ENCODE measurements at regions not wholly inside any gene's neighbourhood (a gene's known extent, or its start where the extent isn't known, plus 50 kb on each side); places are given as distances from the start of the nearest gene placed in this dataset.

GRCh38 chr2:37443082-37443481, 98.7 kb downstream of the QPCT start:
- TF ChIP-seq, protein P1, sequence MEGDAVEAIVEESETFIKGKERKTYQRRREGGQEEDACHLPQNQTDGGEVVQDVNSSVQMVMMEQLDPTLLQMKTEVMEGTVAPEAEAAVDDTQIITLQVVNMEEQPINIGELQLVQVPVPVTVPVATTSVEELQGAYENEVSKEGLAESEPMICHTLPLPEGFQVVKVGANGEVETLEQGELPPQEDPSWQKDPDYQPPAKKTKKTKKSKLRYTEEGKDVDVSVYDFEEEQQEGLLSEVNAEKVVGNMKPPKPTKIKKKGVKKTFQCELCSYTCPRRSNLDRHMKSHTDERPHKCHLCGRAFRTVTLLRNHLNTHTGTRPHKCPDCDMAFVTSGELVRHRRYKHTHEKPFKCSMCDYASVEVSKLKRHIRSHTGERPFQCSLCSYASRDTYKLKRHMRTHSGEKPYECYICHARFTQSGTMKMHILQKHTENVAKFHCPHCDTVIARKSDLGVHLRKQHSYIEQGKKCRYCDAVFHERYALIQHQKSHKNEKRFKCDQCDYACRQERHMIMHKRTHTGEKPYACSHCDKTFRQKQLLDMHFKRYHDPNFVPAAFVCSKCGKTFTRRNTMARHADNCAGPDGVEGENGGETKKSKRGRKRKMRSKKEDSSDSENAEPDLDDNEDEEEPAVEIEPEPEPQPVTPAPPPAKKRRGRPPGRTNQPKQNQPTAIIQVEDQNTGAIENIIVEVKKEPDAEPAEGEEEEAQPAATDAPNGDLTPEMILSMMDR (IDR thresholded peaks at IDR 0.05): no peak
- no peak for TF ChIP-seq POLR2A (IDR thresholded peaks at IDR 0.05)
